HUES6 (cell line): ENCODE measurements at regions not wholly inside any gene's neighbourhood (a gene's known extent, or its start where the extent isn't known, plus 50 kb on each side); places are given as distances from the start of the nearest gene placed in this dataset.

Experiments
- H3K27ac ChIP-seq: 2 replicates; pipeline ENCODE4 v1.7.0; 2013; ENCODE audit warnings: low read depth, mild to moderate bottlenecking, low read length, inconsistent platforms
- H3K27me3 ChIP-seq: 2 replicates; pipeline ENCODE4 v1.6.1; 2013; ENCODE audit warnings: low read length; ENCODE audit not compliant: control insufficient read depth, insufficient read depth
- H3K36me3 ChIP-seq: 2 replicates; pipeline ENCODE4 v1.6.1; 2013; ENCODE audit warnings: low read length; ENCODE audit not compliant: control insufficient read depth, insufficient read depth
- H3K4me1 ChIP-seq: 2 replicates; pipeline ENCODE4 v1.6.1; 2013; ENCODE audit warnings: low read length; ENCODE audit not compliant: control insufficient read depth, insufficient read depth
- H3K4me3 ChIP-seq: 2 replicates; pipeline ENCODE4 v1.5.1; 2013; ENCODE audit warnings: low read depth, low read length
- H3K9ac ChIP-seq: one replicate; pipeline ENCODE4 v1.6.1; 2013; ENCODE audit warnings: mild to moderate bottlenecking, low read length
- H3K9me3 ChIP-seq: 2 replicates; pipeline ENCODE4 v1.6.1; 2013; ENCODE audit warnings: low read depth, low read length; ENCODE audit not compliant: control insufficient read depth, insufficient read depth

GRCh38 chr5:138702166-138703077 is 50.8 kb upstream of the CTNNA1 start:
- peaks cover 9% of the 10 kb centered on the region; the same call in 1 of the 2 replicates for H3K4me1 ChIP-seq
- H3K9ac ChIP-seq = no peak overlapping the region
- H3K36me3 ChIP-seq = no peaks in the 10 kb centered on the region
- H3K4me3 ChIP-seq = no peak overlapping the region
- no peaks in the 10 kb centered on the region for H3K9me3 ChIP-seq
- H3K27ac ChIP-seq = no peak overlapping the region
- no peaks in the 10 kb centered on the region for H3K27me3 ChIP-seq

GRCh38 chr5:138701678-138702077 is 51.5 kb upstream of the CTNNA1 start:
- peaks cover 8% of the 10 kb centered on the region; the same call in 1 of the 2 replicates for H3K4me1 ChIP-seq
- no peak overlapping the region for H3K27ac ChIP-seq

GRCh38 chr5:138700581-138701362 is 52.5 kb upstream of the CTNNA1 start:
- Histone ChIP-seq H3K9me3 (no peaks in the 10 kb centered on the region), H3K4me1 (peaks cover 7% of the 10 kb centered on the region; the same call in 1 of the 2 replicates), H3K36me3 (no peaks in the 10 kb centered on the region), H3K4me3 (no peak overlapping the region), H3K9ac (no peak overlapping the region), H3K27me3 (no peaks in the 10 kb centered on the region), H3K27ac (no peak overlapping the region)

More at GRCh38 chr5:138701678-138702077, 51.5 kb upstream of the CTNNA1 start:
- Histone ChIP-seq H3K36me3 (no peaks in the 10 kb centered on the region), H3K4me3 (no peak overlapping the region), H3K9me3 (no peaks in the 10 kb centered on the region), H3K27me3 (no peaks in the 10 kb centered on the region), H3K9ac (no peak overlapping the region)

- no peaks in the 10 kb centered on the region for H3K27me3 ChIP-seq
- H3K4me1 ChIP-seq = peaks cover 7% of the 10 kb centered on the region; the same call in 1 of the 2 replicates
- H3K9me3 ChIP-seq = no peaks in the 10 kb centered on the region
- no peak overlapping the region for H3K4me3 ChIP-seq
- H3K9ac ChIP-seq = no peak overlapping the region
- H3K27ac ChIP-seq = no peak overlapping the region
- no peaks in the 10 kb centered on the region for H3K36me3 ChIP-seq
These were observed 53.7 kb upstream of the CTNNA1 start for GRCh38 chr5:138699482-138699881.

- Histone ChIP-seq H3K4me3 (no peak overlapping the region), H3K27ac (no peak overlapping the region), H3K9ac (no peak overlapping the region), H3K36me3 (no peaks in the 10 kb centered on the region), H3K9me3 (no peaks in the 10 kb centered on the region), H3K4me1 (peaks cover 7% of the 10 kb centered on the region; the same call in 1 of the 2 replicates), H3K27me3 (no peaks in the 10 kb centered on the region)
These were observed 54.5 kb upstream of the CTNNA1 start for GRCh38 chr5:138698713-138699112.

DNA sequence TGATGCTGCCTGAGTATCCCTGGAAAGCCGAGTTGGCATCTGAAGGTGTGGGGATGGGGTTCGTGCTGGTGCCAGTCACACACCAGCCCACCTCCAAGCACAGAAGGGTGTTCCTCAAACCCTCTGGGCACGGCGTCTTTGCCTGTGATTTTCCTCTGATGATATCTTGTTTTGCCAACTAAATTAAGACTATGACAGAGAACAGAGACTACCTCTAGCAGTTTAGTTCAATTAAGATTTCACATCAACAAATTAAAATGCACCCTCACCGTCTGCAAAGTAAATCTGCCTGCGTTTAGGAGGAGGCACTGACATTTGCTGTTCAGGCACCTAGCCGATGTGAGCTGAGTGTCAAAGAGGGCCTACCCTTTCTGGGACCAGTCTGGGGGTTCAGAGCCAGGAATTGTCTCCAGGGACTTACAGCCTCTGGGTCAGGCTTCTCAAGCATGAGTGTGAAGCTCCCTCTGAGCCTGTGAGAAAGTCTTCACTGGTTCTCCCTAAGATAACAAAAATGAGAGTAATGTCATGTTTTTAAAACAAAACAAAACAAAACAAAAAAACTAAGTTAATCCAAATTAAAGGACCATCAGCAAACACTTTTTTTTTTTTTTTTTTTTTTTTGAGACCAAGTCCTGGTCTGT is 55.4 kb upstream of the CTNNA1 start:
- Histone ChIP-seq H3K4me1 (peaks cover 7% of the 10 kb centered on the region; the same call in 1 of the 2 replicates), H3K9ac (no peak overlapping the region), H3K9me3 (no peaks in the 10 kb centered on the region), H3K27me3 (no peaks in the 10 kb centered on the region), H3K36me3 (no peaks in the 10 kb centered on the region), H3K4me3 (no peak overlapping the region), H3K27ac (no peak overlapping the region)

GRCh38 chr5:138696501-138696900 is 56.7 kb upstream of the CTNNA1 start:
- H3K27me3 ChIP-seq = no peaks in the 10 kb centered on the region
- H3K4me1 ChIP-seq = peaks cover 5% of the 10 kb centered on the region; the same call in 1 of the 2 replicates
- H3K9me3 ChIP-seq = no peaks in the 10 kb centered on the region
- H3K9ac ChIP-seq = no peak overlapping the region
- no peaks in the 10 kb centered on the region for H3K36me3 ChIP-seq
- H3K27ac ChIP-seq = no peak overlapping the region
- no peak overlapping the region for H3K4me3 ChIP-seq

- Histone ChIP-seq H3K4me1 (peaks cover 5% of the 10 kb centered on the region; the same call in 1 of the 2 replicates), H3K9me3 (no peaks in the 10 kb centered on the region), H3K27me3 (no peaks in the 10 kb centered on the region), H3K36me3 (no peaks in the 10 kb centered on the region), H3K4me3 (no peak overlapping the region), H3K9ac (no peak overlapping the region), H3K27ac (no peak overlapping the region)
These were observed 57.4 kb upstream of the CTNNA1 start for GRCh38 chr5:138695781-138696180.

GRCh38 chr5:138694146-138694545 is 59.1 kb upstream of the CTNNA1 start:
- Histone ChIP-seq H3K27ac (no peak overlapping the region), H3K4me1 (peaks cover 5% of the 10 kb centered on the region; the same call in 1 of the 2 replicates), H3K9ac (no peak overlapping the region), H3K36me3 (no peaks in the 10 kb centered on the region), H3K9me3 (no peaks in the 10 kb centered on the region), H3K4me3 (no peak overlapping the region), H3K27me3 (no peaks in the 10 kb centered on the region)

- H3K4me3 ChIP-seq = no peak overlapping the region
- H3K9me3 ChIP-seq = no peaks in the 10 kb centered on the region
- peaks cover 5% of the 10 kb centered on the region; the same call in 1 of the 2 replicates for H3K4me1 ChIP-seq
- no peaks in the 10 kb centered on the region for H3K27me3 ChIP-seq
- H3K9ac ChIP-seq = no peak overlapping the region
- H3K27ac ChIP-seq = no peak overlapping the region
- H3K36me3 ChIP-seq = no peaks in the 10 kb centered on the region
These were observed 60.9 kb upstream of the CTNNA1 start for GRCh38 chr5:138692370-138692769.
